ENCODE measurements at regions not wholly inside any gene's neighbourhood (a gene's known extent, or its start where the extent isn't known, plus 50 kb on each side); places are given as distances from the start of the nearest gene placed in this dataset.

- TF ChIP-seq, protein P1, sequence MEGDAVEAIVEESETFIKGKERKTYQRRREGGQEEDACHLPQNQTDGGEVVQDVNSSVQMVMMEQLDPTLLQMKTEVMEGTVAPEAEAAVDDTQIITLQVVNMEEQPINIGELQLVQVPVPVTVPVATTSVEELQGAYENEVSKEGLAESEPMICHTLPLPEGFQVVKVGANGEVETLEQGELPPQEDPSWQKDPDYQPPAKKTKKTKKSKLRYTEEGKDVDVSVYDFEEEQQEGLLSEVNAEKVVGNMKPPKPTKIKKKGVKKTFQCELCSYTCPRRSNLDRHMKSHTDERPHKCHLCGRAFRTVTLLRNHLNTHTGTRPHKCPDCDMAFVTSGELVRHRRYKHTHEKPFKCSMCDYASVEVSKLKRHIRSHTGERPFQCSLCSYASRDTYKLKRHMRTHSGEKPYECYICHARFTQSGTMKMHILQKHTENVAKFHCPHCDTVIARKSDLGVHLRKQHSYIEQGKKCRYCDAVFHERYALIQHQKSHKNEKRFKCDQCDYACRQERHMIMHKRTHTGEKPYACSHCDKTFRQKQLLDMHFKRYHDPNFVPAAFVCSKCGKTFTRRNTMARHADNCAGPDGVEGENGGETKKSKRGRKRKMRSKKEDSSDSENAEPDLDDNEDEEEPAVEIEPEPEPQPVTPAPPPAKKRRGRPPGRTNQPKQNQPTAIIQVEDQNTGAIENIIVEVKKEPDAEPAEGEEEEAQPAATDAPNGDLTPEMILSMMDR (conservative IDR thresholded peaks at IDR 0.05; ENCODE audit: low read depth, low read length), result no peak
- TF ChIP-seq EZH2 (IDR thresholded peaks at IDR 0.05; ENCODE audit: borderline replicate concordance, low read depth, low read length, poor library complexity, severe bottlenecking), result no peak
These were observed 236.9 kb downstream of the KLF6 start for GRCh38 chr10:3548076-3548475.

Data from A673 (cell line).